ENCODE measurements at regions not wholly inside any gene's neighbourhood (a gene's known extent, or its start where the extent isn't known, plus 50 kb on each side); places are given as distances from the start of the nearest gene placed in this dataset.

GRCh38 chr17:17425005-17425404 lies 51.8 kb upstream of the MED9 start:
- TF ChIP-seq EZH2phosphoT487 (IDR thresholded peaks at IDR 0.05; ENCODE audit: borderline replicate concordance, low read length), result no peak
- no peak for TF ChIP-seq CTCF (conservative IDR thresholded peaks at IDR 0.05; ENCODE audit: low read depth, low read length)
